H9 (cell line): ENCODE measurements at regions not wholly inside any gene's neighbourhood (a gene's known extent, or its start where the extent isn't known, plus 50 kb on each side); places are given as distances from the start of the nearest gene placed in this dataset.

ENCODE experiments used
- DNase-seq: peaks from one replicate; pipeline ENCODE4 v3.0.0-alpha.2; 2017
- H2AFZ ChIP-seq: one replicate; pipeline ENCODE4 v1.6.1; 2013; ENCODE audit warnings: mild to moderate bottlenecking, low read length, control low read depth, moderate library complexity
- H2AK5ac ChIP-seq: 2 replicates; pipeline ENCODE4 v1.6.1; 2013; ENCODE audit warnings: low read length, control low read depth, mixed read lengths; ENCODE audit not compliant: insufficient read length
- H2BK120ac ChIP-seq: one replicate; pipeline ENCODE4 v1.6.1; 2013; ENCODE audit warnings: low read depth, mild to moderate bottlenecking, low read length, control low read depth, inconsistent platforms; ENCODE audit not compliant: poor library complexity, severe bottlenecking
- H2BK12ac ChIP-seq: 2 replicates; pipeline ENCODE4 v1.6.1; 2013; ENCODE audit warnings: low read length, control low read depth, mixed read lengths, low read depth; ENCODE audit not compliant: insufficient read length
- H2BK15ac ChIP-seq: 2 replicates; pipeline ENCODE4 v1.6.1; 2013; ENCODE audit warnings: low read depth, low read length, control low read depth
- H2BK20ac ChIP-seq: one replicate; pipeline ENCODE4 v1.6.1; 2013; ENCODE audit warnings: low read depth, mild to moderate bottlenecking, low read length, control low read depth, inconsistent platforms; ENCODE audit not compliant: poor library complexity, severe bottlenecking
- H2BK5ac ChIP-seq: 2 replicates; pipeline ENCODE4 v1.6.1; 2013; ENCODE audit warnings: low read length, control low read depth, mixed read lengths; ENCODE audit not compliant: insufficient read length
- H3K14ac ChIP-seq: 2 replicates; pipeline ENCODE4 v1.6.1; 2013; ENCODE audit warnings: low read length, control low read depth; ENCODE audit not compliant: insufficient read depth
- H3K18ac ChIP-seq: 2 replicates; pipeline ENCODE4 v1.6.1; 2013; ENCODE audit warnings: low read depth, mild to moderate bottlenecking, mixed read lengths, low read length, control low read depth; ENCODE audit not compliant: insufficient read length
- H3K23ac ChIP-seq: 2 replicates; pipeline ENCODE4 v1.6.1; 2013; ENCODE audit warnings: low read length, control low read depth, mixed read lengths, low read depth; ENCODE audit not compliant: insufficient read length
- H3K23me2 ChIP-seq: 2 replicates; pipeline ENCODE4 v1.6.1; 2013; ENCODE audit warnings: low read depth, mild to moderate bottlenecking, mixed read lengths, low read length, control low read depth; ENCODE audit not compliant: insufficient read length, poor library complexity, severe bottlenecking
- H3K27ac ChIP-seq: 2 replicates; pipeline ENCODE4 v1.5.1; 2013; ENCODE audit warnings: low read length, control low read depth, mixed read lengths, low read depth; ENCODE audit not compliant: insufficient read length
- H3K27me3 ChIP-seq: 2 replicates; pipeline ENCODE4 v1.6.1; 2013; ENCODE audit warnings: low read length, control low read depth, inconsistent platforms; ENCODE audit not compliant: insufficient read depth
- H3K4ac ChIP-seq: 2 replicates; pipeline ENCODE4 v1.6.1; 2013; ENCODE audit warnings: low read depth, mild to moderate bottlenecking, control low read depth, inconsistent platforms, low read length, moderate library complexity
- H3K4me1 ChIP-seq: 2 replicates; pipeline ENCODE4 v1.6.1; 2013; ENCODE audit warnings: low read length, control low read depth, inconsistent platforms; ENCODE audit not compliant: insufficient read depth
- H3K4me2 ChIP-seq: 2 replicates; pipeline ENCODE4 v1.6.1; 2013; ENCODE audit warnings: low read length, control low read depth, mixed read lengths; ENCODE audit not compliant: insufficient read length, insufficient read depth
- H3K56ac ChIP-seq: 2 replicates; pipeline ENCODE4 v1.6.1; 2013; ENCODE audit warnings: low read depth, mild to moderate bottlenecking, mixed read lengths, low read length, control low read depth; ENCODE audit not compliant: insufficient read length
- H3K79me1 ChIP-seq: 2 replicates; pipeline ENCODE4 v1.6.1; 2013; ENCODE audit warnings: low read depth, mild to moderate bottlenecking, moderate library complexity, low read length, control low read depth, inconsistent platforms; ENCODE audit not compliant: insufficient read depth, poor library complexity, severe bottlenecking
- H3K79me2 ChIP-seq: 2 replicates; pipeline ENCODE4 v1.6.1; 2013; ENCODE audit warnings: low read length, control low read depth, inconsistent platforms; ENCODE audit not compliant: insufficient read depth
- H3K9ac ChIP-seq: 2 replicates; pipeline ENCODE4 v1.6.1; 2013; ENCODE audit warnings: low read length, control low read depth, mixed read lengths; ENCODE audit not compliant: insufficient read length; ENCODE audit errors: extremely low read depth
- H3K9me3 ChIP-seq: one replicate; pipeline ENCODE4 v1.6.1; 2013; ENCODE audit warnings: low read depth, low read length, inconsistent platforms; ENCODE audit not compliant: control insufficient read depth
- H3T11ph ChIP-seq: one replicate; pipeline ENCODE4 v1.6.1; 2013; ENCODE audit warnings: mild to moderate bottlenecking, low read length, control low read depth, inconsistent platforms
- H4K20me1 ChIP-seq: one replicate; pipeline ENCODE4 v1.6.1; 2013; ENCODE audit not compliant: control insufficient read depth, insufficient read length, insufficient read depth
- H4K5ac ChIP-seq: 2 replicates; pipeline ENCODE4 v1.6.1; 2013; ENCODE audit warnings: low read depth, mild to moderate bottlenecking, mixed read lengths, low read length, control low read depth; ENCODE audit not compliant: insufficient read length
- H4K8ac ChIP-seq: replicated peaks from 2 replicates; pipeline ENCODE4 v1.6.1; 2013; ENCODE audit warnings: low read length, control low read depth, mixed read lengths, low read depth; ENCODE audit not compliant: insufficient read length
- H4K91ac ChIP-seq: 2 replicates; pipeline ENCODE4 v1.6.1; 2013; ENCODE audit warnings: low read depth, mild to moderate bottlenecking, moderate library complexity, mixed read lengths, low read length, control low read depth; ENCODE audit not compliant: insufficient read length
- H3K27ac Mint-ChIP-seq, 3 experiments: 2 replicates in 2 of 3; 3 replicates in 1 of 3; pipeline ENCODE4 v1.8.0; 2020 to 2021; ENCODE audit warnings: mixed read lengths in 3 of 3, mild to moderate bottlenecking in 1 of 3, moderate library complexity in 1 of 3
- H3K27me3 Mint-ChIP-seq: 2 replicates; pipeline ENCODE4 v1.8.0; 2021; ENCODE audit warnings: low read depth, mild to moderate bottlenecking, moderate library complexity, mixed read lengths
- H3K36me3 Mint-ChIP-seq, 3 experiments: 2 replicates in 2 of 3; 3 replicates in 1 of 3; pipeline ENCODE4 v1.8.0; 2020 to 2021; ENCODE audit warnings: low read depth in 3 of 3, mixed read lengths in 3 of 3; ENCODE audit not compliant: insufficient read depth in 1 of 3
- H3K4me1 Mint-ChIP-seq, 2 experiments: 2 replicates each; pipeline ENCODE4 v1.8.0; 2020; ENCODE audit warnings: mixed read lengths in 2 of 2
- H3K4me3 Mint-ChIP-seq, 2 experiments: 2 replicates in 1 of 2; 3 replicates in 1 of 2; pipeline ENCODE4 v1.8.0; 2020 to 2021; ENCODE audit warnings: mild to moderate bottlenecking in 2 of 2, mixed read lengths in 2 of 2, moderate library complexity in 1 of 2
- H3K9me3 Mint-ChIP-seq, 2 experiments: 2 replicates in 1 of 2; 3 replicates in 1 of 2; pipeline ENCODE4 v1.8.0; 2020; ENCODE audit warnings: mild to moderate bottlenecking in 2 of 2, mixed read lengths in 2 of 2, moderate library complexity in 1 of 2
- CTCF ChIP-seq: fragments of 200-600 bp; sonication (generic); conservative IDR thresholded peaks from 3 replicates; pipeline ENCODE4 v1.8.0; 2021; ENCODE audit warnings: antibody characterized with exemption, mild to moderate bottlenecking

GRCh38 chr20:24077145-24077544 lies 88.6 kb upstream of the GGTLC1 start:
- no peak overlapping the region for H3K4me3 Mint-ChIP-seq
- H3K4me1 Mint-ChIP-seq: peaks cover 2 to 6% of the 10 kb centered on the region in 2 experiments; a peak in 1 of 4 replicates
- Histone ChIP-seq H4K8ac (no peak overlapping the region), H3K27ac (no peak overlapping the region), H3K4me1 (no peaks in the 10 kb centered on the region), H2BK120ac (no peak overlapping the region), H4K5ac (no peak overlapping the region), H2BK12ac (no peak overlapping the region), H3K27me3 (no peaks in the 10 kb centered on the region), H3K9me3 (no peaks in the 10 kb centered on the region), H4K91ac (no peak overlapping the region), H3K79me1 (no peaks in the 10 kb centered on the region), H3K23me2 (no peaks in the 10 kb centered on the region), H3K23ac (no peak overlapping the region), H2BK5ac (no peak overlapping the region), H3K79me2 (no peaks in the 10 kb centered on the region), H3K14ac (no peak overlapping the region), H2BK20ac (no peak overlapping the region), H3K9ac (no peak overlapping the region), H3T11ph (no peak overlapping the region), H4K20me1 (no peaks in the 10 kb centered on the region), H2BK15ac (no peak overlapping the region), H2AK5ac (no peak overlapping the region), H3K4ac (no peak overlapping the region), H2AFZ (no peak overlapping the region), H3K4me2 (no peak overlapping the region), H3K56ac (no peak overlapping the region), H3K18ac (no peak overlapping the region)
- H3K27ac Mint-ChIP-seq: no peak overlapping the region
- no peaks in the 10 kb centered on the region for H3K27me3 Mint-ChIP-seq
- no peaks in the 10 kb centered on the region for H3K9me3 Mint-ChIP-seq
- no peaks in the 10 kb centered on the region for H3K36me3 Mint-ChIP-seq
- no peak for DNase-seq
- TF ChIP-seq CTCF: no peak
